SK-N-SH (cell line): ENCODE measurements at regions not wholly inside any gene's neighbourhood (a gene's known extent, or its start where the extent isn't known, plus 50 kb on each side); places are given as distances from the start of the nearest gene placed in this dataset.

Experiments
- CTCF ChIA-PET: fragments of 300-600, 350-600 bp; formaldehyde crosslinking; extraction: SDS; loops from one replicate; lab custom pipeline; 2021; lab: Yijun Ruan, JAX
- POLR2A ChIA-PET: fragments of 350-600 bp; sonication (Branson Sonifier 250); formaldehyde crosslinking; extraction: SDS; loops from one replicate; lab custom pipeline; 2020; ENCODE audit warnings: antibody characterized with exemption, inconsistent platforms; lab: Yijun Ruan, JAX
- DNase-seq: peaks from one replicate; pipeline ENCODE4 v3.0.0; 2012
- H2AFZ ChIP-seq: fragments of 200-600 bp; sonication (generic); 2 replicates; pipeline ENCODE4 v1.8.1; 2016; ENCODE audit warnings: antibody characterized with exemption, mild to moderate bottlenecking, low read depth
- H3F3A ChIP-seq: fragments of 200-600 bp; sonication (generic); replicated peaks from 2 replicates; pipeline ENCODE3; 2016; ENCODE audit warnings: antibody characterized with exemption, mild to moderate bottlenecking; ENCODE audit not compliant: insufficient read depth
- H3K27ac ChIP-seq, 2 experiments: fragments of 200-500 bp in 1 of 2; fragments of 200-600 bp in 1 of 2; sonication (Bioruptor generic) in 1 of 2; sonication (generic), shearing (Covaris generic) in 1 of 2; 2 replicates each; pipeline versions ENCODE4 v1.5.1 to v1.6.1; 2014 to 2016; ENCODE audit warnings: low read depth in 2 of 2, inconsistent platforms in 1 of 2, low read length in 1 of 2, mild to moderate bottlenecking in 1 of 2, mixed read lengths in 1 of 2
- H3K27me3 ChIP-seq: fragments of 200-600 bp; sonication (generic), shearing (Covaris generic); 2 replicates; pipeline ENCODE4 v1.6.1; 2016; ENCODE audit warnings: mixed run types; ENCODE audit not compliant: insufficient read depth
- H3K36me3 ChIP-seq, 2 experiments: fragments of 200-500 bp in 1 of 2; fragments of 200-600 bp in 1 of 2; sonication (Bioruptor generic) in 1 of 2; sonication (generic) in 1 of 2; replicated peaks in 1 of 2; 2 replicates each; pipeline versions ENCODE3 to v1.5.1; 2014 to 2016; ENCODE audit warnings: low read length in 1 of 2, mild to moderate bottlenecking in 1 of 2; ENCODE audit not compliant: insufficient read depth in 2 of 2, control insufficient read depth in 1 of 2
- H3K4me1 ChIP-seq, 2 experiments: fragments of 200-500 bp in 1 of 2; fragments of 200-600 bp in 1 of 2; sonication (Bioruptor generic) in 1 of 2; sonication (generic), shearing (Covaris generic) in 1 of 2; 2 replicates each; pipeline versions ENCODE4 v1.5.1 to v1.6.1; 2014 to 2016; ENCODE audit warnings: low read depth in 1 of 2, low read length in 1 of 2, mixed run types in 1 of 2; ENCODE audit not compliant: insufficient read depth in 2 of 2, control insufficient read depth in 1 of 2
- H3K4me2 ChIP-seq: fragments of 200-600 bp; sonication (generic), shearing (Covaris generic); 2 replicates; pipeline ENCODE4 v1.6.1; 2017; ENCODE audit warnings: mixed run types
- H3K4me3 ChIP-seq, 2 experiments: fragments of 200-500 bp in 1 of 2; fragments of 200-600 bp in 1 of 2; sonication (Bioruptor generic) in 1 of 2; sonication (generic), shearing (Covaris generic) in 1 of 2; 2 replicates each; pipeline versions ENCODE4 v1.5.1 to v1.8.1; 2014 to 2016; ENCODE audit warnings: low read depth in 2 of 2, inconsistent platforms in 1 of 2, low read length in 1 of 2, mild to moderate bottlenecking in 1 of 2, mixed read lengths in 1 of 2, moderate library complexity in 1 of 2
- H3K79me2 ChIP-seq: fragments of 200-600 bp; sonication (generic); 2 replicates; pipeline ENCODE4 v1.8.1; 2017; ENCODE audit warnings: mild to moderate bottlenecking; ENCODE audit not compliant: insufficient read depth
- H3K9ac ChIP-seq: fragments of 200-600 bp; sonication (generic); 2 replicates; pipeline ENCODE4 v1.6.1; 2017; ENCODE audit warnings: mixed run types
- H3K9me2 ChIP-seq: fragments of 200-600 bp; sonication (generic); 2 replicates; pipeline ENCODE4 v1.6.1; 2017; ENCODE audit warnings: mixed run types
- H3K9me3 ChIP-seq: fragments of 200-600 bp; sonication (generic); 2 replicates; pipeline ENCODE4 v1.6.1; 2017; ENCODE audit warnings: mixed run types, mild to moderate bottlenecking, moderate library complexity
- H4K20me1 ChIP-seq: fragments of 200-600 bp; sonication (generic); 2 replicates; pipeline ENCODE4 v1.6.1; 2017; ENCODE audit warnings: mild to moderate bottlenecking, mixed run types; ENCODE audit not compliant: insufficient read depth
- CHD2 ChIP-seq: fragments of 150-350 bp; IDR thresholded peaks from 2 replicates; pipeline ENCODE4 v1.6.1; 2018; ENCODE audit warnings: low read length; ENCODE audit not compliant: partially characterized antibody
- CTCF ChIP-seq: fragments of 200-600 bp; sonication (generic); IDR thresholded peaks from 2 replicates; pipeline ENCODE4 v1.6.1; 2017; ENCODE audit warnings: antibody characterized with exemption, mild to moderate bottlenecking, moderate library complexity
- ELF1 ChIP-seq: IDR thresholded peaks from 2 replicates; pipeline ENCODE4 v1.4.0; 2012
- EP300 ChIP-seq, 2 experiments: IDR thresholded peaks; 2 replicates each; pipeline versions ENCODE4 v1.4.0 to v1.6.1; 2012; ENCODE audit warnings: borderline replicate concordance in 1 of 2, low read depth in 1 of 2, low read length in 1 of 2
- EZH2phosphoT487 ChIP-seq: fragments of 200-600 bp; sonication (generic); IDR thresholded peaks from 2 replicates; pipeline ENCODE4 v1.6.1; 2017; ENCODE audit warnings: low read depth, mixed run types, mild to moderate bottlenecking, antibody characterized with exemption, moderate library complexity, borderline replicate concordance
- FOSL2 ChIP-seq: IDR thresholded peaks from 2 replicates; pipeline ENCODE4 v1.4.0; 2012; ENCODE audit warnings: low read depth, mild to moderate bottlenecking, moderate library complexity, borderline replicate concordance
- FOXJ3 ChIP-seq: sonication (generic); formaldehyde crosslinking; IDR thresholded peaks from 2 replicates; pipeline ENCODE4 v1.5.1; 2020; ENCODE audit warnings: mild to moderate bottlenecking, missing genetic modification reagents
- FOXM1 ChIP-seq: IDR thresholded peaks from 2 replicates; pipeline ENCODE4 v1.4.0; 2012; ENCODE audit warnings: low read depth, mild to moderate bottlenecking
- GATA2 ChIP-seq: sonication (generic); formaldehyde crosslinking; IDR thresholded peaks from 2 replicates; pipeline ENCODE4 v1.5.0; 2020; ENCODE audit warnings: mild to moderate bottlenecking, missing genetic modification reagents
- MEF2A ChIP-seq: IDR thresholded peaks from 2 replicates; pipeline ENCODE4 v1.4.0; 2012; ENCODE audit warnings: low read depth, borderline replicate concordance
- MXI1 ChIP-seq: IDR thresholded peaks from 2 replicates; pipeline ENCODE4 v1.6.1; 2012; ENCODE audit warnings: mild to moderate bottlenecking, low read depth, low read length, improper control_type of control experiment
- NFIC ChIP-seq: IDR thresholded peaks from 2 replicates; pipeline ENCODE4 v1.4.0; 2012; ENCODE audit warnings: borderline replicate concordance
- NRF1 ChIP-seq: IDR thresholded peaks from 2 replicates; pipeline ENCODE4 v1.6.1; 2012; ENCODE audit warnings: low read depth, mild to moderate bottlenecking, low read length
- POLR2AphosphoS5 ChIP-seq: IDR thresholded peaks from 2 replicates; pipeline ENCODE4 v1.6.1; 2012; ENCODE audit warnings: low read depth, low read length
- RAD21 ChIP-seq: IDR thresholded peaks from 2 replicates; pipeline ENCODE4 v1.6.1; 2012; ENCODE audit warnings: mild to moderate bottlenecking, low read length
- RCOR1 ChIP-seq: fragments of 150-350 bp; IDR thresholded peaks from 2 replicates; pipeline ENCODE4 v1.6.1; 2017; ENCODE audit warnings: antibody characterized with exemption, low read length
- RFX5 ChIP-seq: IDR thresholded peaks from 2 replicates; pipeline ENCODE4 v1.6.1; 2012; ENCODE audit warnings: mild to moderate bottlenecking, improper control_type of control experiment, low read length
- SMC3 ChIP-seq: IDR thresholded peaks from 2 replicates; pipeline ENCODE4 v1.6.1; 2012; ENCODE audit warnings: low read depth, low read length, improper control_type of control experiment
- TAF1 ChIP-seq: IDR thresholded peaks from 2 replicates; pipeline ENCODE4 v1.6.1; 2012; ENCODE audit warnings: low read depth, mild to moderate bottlenecking, low read length, moderate library complexity, borderline replicate concordance
- TCF12 ChIP-seq: IDR thresholded peaks from 2 replicates; pipeline ENCODE4 v1.4.0; 2012
- TEAD4 ChIP-seq: IDR thresholded peaks from 2 replicates; pipeline ENCODE4 v1.4.0; 2012; ENCODE audit warnings: mild to moderate bottlenecking, borderline replicate concordance; ENCODE audit not compliant: insufficient read depth
- USF2 ChIP-seq: fragments of 150-350 bp; IDR thresholded peaks from 2 replicates; pipeline ENCODE4 v1.6.1; 2017; ENCODE audit warnings: antibody characterized with exemption, low read length, low read depth, borderline replicate concordance
- YY1 ChIP-seq: IDR thresholded peaks from 2 replicates; pipeline ENCODE4 v1.4.0; 2012; ENCODE audit warnings: low read depth, mild to moderate bottlenecking
- ZBTB33 ChIP-seq: IDR thresholded peaks from 2 replicates; pipeline ENCODE4 v1.4.0; 2012; ENCODE audit warnings: low read depth, borderline replicate concordance
- WGBS: methylation state at CpG from one replicate; pipeline ENCODE4 v1.1.6; 2017; ENCODE audit warnings: low lambda C conversion rate; 5-methylcytosine and 5-hydroxymethylcytosine counted together

GRCh38 chr12:61367281-61367785 is 892.9 kb upstream of the USP15 start:
- POLR2A ChIA-PET: no interaction called here
- no peak overlapping the region for H2AFZ ChIP-seq
- H3K9me2 ChIP-seq: peaks cover 3% of the 10 kb centered on the region; the same call in 1 of the 2 replicates
- no peak overlapping the region for H3K27ac ChIP-seq
- CTCF ChIA-PET: no interaction called here
- no peak overlapping the region for H3K9ac ChIP-seq
- H3K27me3 ChIP-seq: no peaks in the 10 kb centered on the region
- no peak for DNase-seq
- no peaks in the 10 kb centered on the region for H3K36me3 ChIP-seq
- H4K20me1 ChIP-seq: no peaks in the 10 kb centered on the region
- no peaks in the 10 kb centered on the region for H3K4me1 ChIP-seq
- H3K4me2 ChIP-seq: no peak overlapping the region
- no peaks in the 10 kb centered on the region for H3K79me2 ChIP-seq
- TF ChIP-seq RCOR1 (no peak), RAD21 (no peak), TCF12 (no peak), EZH2phosphoT487 (no peak), CHD2 (no peak), ELF1 (no peak), MEF2A (no peak), FOXM1 (no peak), NRF1 (no peak), YY1 (no peak), ZBTB33 (no peak), POLR2AphosphoS5 (no peak), RFX5 (no peak), GATA2 (CRISPR knock-in tag) (no peak), FOXJ3 (no peak)
- WGBS: 7% methylated on average over 1 of the region's 1 CpG
- H3K4me3 ChIP-seq: no peak overlapping the region
- H3K9me3 ChIP-seq: no peaks in the 10 kb centered on the region
- H3F3A ChIP-seq: no peaks in the 10 kb centered on the region

- TF ChIP-seq TEAD4 (no peak), FOSL2 (no peak), ELF1 (no peak), TAF1 (no peak), USF2 (no peak), EZH2phosphoT487 (no peak), GATA2 (CRISPR knock-in tag) (no peak), EP300 (IDR thresholded peaks at IDR 0.05; ENCODE audit: borderline replicate concordance in 1 of 2, low read depth in 1 of 2, low read length in 1 of 2) (no peak), RCOR1 (no peak), MXI1 (no peak), CTCF (no peak), FOXJ3 (no peak), MEF2A (no peak), SMC3 (no peak), NFIC (no peak)
- ChIA-PET CTCF (no interaction called here), POLR2A (no interaction called here)
- no peak overlapping the region for H3K27ac ChIP-seq
- no peaks in the 10 kb centered on the region for H3K79me2 ChIP-seq
- H2AFZ ChIP-seq: no peak overlapping the region
- H3K9ac ChIP-seq: no peak overlapping the region
- H3K4me1 ChIP-seq: no peaks in the 10 kb centered on the region
- H3K9me2 ChIP-seq: no peaks in the 10 kb centered on the region
- no peaks in the 10 kb centered on the region for H3K36me3 ChIP-seq
- no peaks in the 10 kb centered on the region for H3K9me3 ChIP-seq
- H3K4me2 ChIP-seq: no peak overlapping the region
- no peaks in the 10 kb centered on the region for H3K27me3 ChIP-seq
- WGBS: 32% methylated on average over 4 of the region's 4 CpGs
- H3F3A ChIP-seq: no peaks in the 10 kb centered on the region
- no peaks in the 10 kb centered on the region for H4K20me1 ChIP-seq
- DNase-seq: no peak
- H3K4me3 ChIP-seq: no peak overlapping the region
Measured at GRCh38 chr12:61369241-61369910, 890.8 kb upstream of the USP15 start.
